OCI-LY7 (cell line): ENCODE measurements at regions not wholly inside any gene's neighbourhood (a gene's known extent, or its start where the extent isn't known, plus 50 kb on each side); places are given as distances from the start of the nearest gene placed in this dataset.

Experiments
- BruUV-seq: library from RNA; stranded (reverse); fragments of 400-500 nt; replicated peaks from 2 replicates; lab custom pipeline; 2021; lab: Mats Ljungman, UMichigan
- CTCF ChIA-PET: fragments of 300-600 bp; sonication (Branson Sonifier 250); formaldehyde crosslinking; loops from one replicate; lab custom pipeline; 2022; ENCODE audit warnings: antibody characterized with exemption; ENCODE audit not compliant: unreplicated experiment; lab: Charles Lee
- POLR2A ChIA-PET: fragments of 300-600 bp; sonication (Branson Sonifier 250); formaldehyde crosslinking; loops from one replicate; lab custom pipeline; 2022; ENCODE audit warnings: antibody characterized with exemption; lab: Charles Lee
- DNase-seq: peaks from one replicate; pipeline ENCODE4 v3.0.0-alpha.2; 2015; ENCODE audit warnings: low spot score
- H2AFZ ChIP-seq: fragments of 200-600 bp; sonication (generic), shearing (Covaris generic); 2 replicates; pipeline ENCODE4 v1.6.1; 2014; ENCODE audit warnings: mild to moderate bottlenecking, antibody characterized with exemption, low read length, moderate library complexity
- H3K27ac ChIP-seq: fragments of 200-600 bp; sonication (generic); 2 replicates; pipeline ENCODE4 v1.5.1; 2014; ENCODE audit warnings: mixed run types, low read depth, mild to moderate bottlenecking, moderate library complexity, low read length, inconsistent platforms; ENCODE audit not compliant: poor library complexity, severe bottlenecking
- H3K36me3 ChIP-seq: fragments of 200-600 bp; sonication (generic); 2 replicates; pipeline ENCODE4 v1.6.1; 2014; ENCODE audit warnings: mild to moderate bottlenecking, antibody characterized with exemption, low read length, moderate library complexity, mixed read lengths; ENCODE audit not compliant: insufficient read depth
- H3K4me1 ChIP-seq: fragments of 200-600 bp; sonication (generic); 2 replicates; pipeline ENCODE4 v1.5.1; 2014; ENCODE audit warnings: mild to moderate bottlenecking, low read length; ENCODE audit not compliant: insufficient read depth, poor library complexity, severe bottlenecking
- H3K4me2 ChIP-seq: fragments of 200-600 bp; sonication (generic); 2 replicates; pipeline ENCODE4 v1.6.1; 2014; ENCODE audit warnings: mild to moderate bottlenecking, low read length
- H3K4me3 ChIP-seq: fragments of 200-600 bp; sonication (generic); 2 replicates; pipeline ENCODE4 v1.5.1; 2014; ENCODE audit warnings: mild to moderate bottlenecking, low read depth, low read length; ENCODE audit not compliant: poor library complexity, severe bottlenecking
- H3K79me2 ChIP-seq: fragments of 200-600 bp; sonication (generic); 2 replicates; pipeline ENCODE4 v1.6.1; 2016; ENCODE audit warnings: low read depth, mild to moderate bottlenecking, low read length, moderate library complexity, mixed read lengths; ENCODE audit not compliant: insufficient read depth
- H3K9me2 ChIP-seq: fragments of 200-600 bp; sonication (generic); 2 replicates; pipeline ENCODE4 v1.6.1; 2016; ENCODE audit warnings: mild to moderate bottlenecking, low read length, mixed read lengths; ENCODE audit not compliant: insufficient read depth
- H3K9me3 ChIP-seq: fragments of 200-600 bp; sonication (generic); 2 replicates; pipeline ENCODE4 v1.6.1; 2014; ENCODE audit warnings: mild to moderate bottlenecking, mixed run types, low read length, mixed read lengths
- H4K20me1 ChIP-seq: fragments of 200-600 bp; sonication (generic); 2 replicates; pipeline ENCODE4 v1.6.1; 2014; ENCODE audit warnings: mild to moderate bottlenecking, antibody characterized with exemption, low read length, moderate library complexity, mixed read lengths; ENCODE audit not compliant: insufficient read depth
- CTCF ChIP-seq: fragments of 200-600 bp; sonication (generic); conservative IDR thresholded peaks from 2 replicates; pipeline ENCODE4 v1.5.1; 2014; ENCODE audit warnings: mild to moderate bottlenecking, antibody characterized with exemption, low read length, moderate library complexity, mixed read lengths
- EZH2phosphoT487 ChIP-seq: fragments of 200-600 bp; sonication (generic); IDR thresholded peaks from 2 replicates; pipeline ENCODE4 v1.6.1; 2018; ENCODE audit warnings: low read depth, borderline replicate concordance, mild to moderate bottlenecking, mixed run types, antibody characterized with exemption, low read length, moderate library complexity, mixed read lengths
- intact Hi-C: fragments of 100-400 bp; cut with micrococcal nuclease; formaldehyde crosslinking; loops from one replicate; pipeline ENCODE4 v1.10.0; 2022; ENCODE audit not compliant: unreplicated experiment

- no peaks in the 10 kb centered on the region for H3K9me2 ChIP-seq
- no peak overlapping the region for H2AFZ ChIP-seq
- no peak overlapping the region for H3K4me2 ChIP-seq
- no peak for DNase-seq
- no peaks in the 10 kb centered on the region for H3K9me3 ChIP-seq
- intact Hi-C loops: no loop called here
- POLR2A ChIA-PET: interaction anchor here (0.6 to 1.4 kb wide), 4 partner anchors 10 to 39 kb away, joined by 3 to 4 read pairs (median 4); no protein-coding TSS in a partner anchor
- no peaks in the 10 kb centered on the region for H3K79me2 ChIP-seq
- H3K4me3 ChIP-seq: no peak overlapping the region
- no peak for TF ChIP-seq CTCF
- no peak for TF ChIP-seq EZH2phosphoT487
- no TSS peak for BruUV-seq
- CTCF ChIA-PET: no interaction called here
- no peak overlapping the region for H3K27ac ChIP-seq
- H3K36me3 ChIP-seq: no peaks in the 10 kb centered on the region
- no peaks in the 10 kb centered on the region for H3K4me1 ChIP-seq
- H4K20me1 ChIP-seq: no peaks in the 10 kb centered on the region
Observed at GRCh38 chr3:193929921-193930646, 205.9 kb upstream of the HES1 start.

GRCh38 chr3:193932136-193932535 is 203.8 kb upstream of the HES1 start:
- no peak for TF ChIP-seq CTCF
- no peak for TF ChIP-seq EZH2phosphoT487
- CTCF ChIA-PET: no interaction called here
- Histone ChIP-seq H4K20me1 (no peaks in the 10 kb centered on the region), H3K9me2 (no peaks in the 10 kb centered on the region), H2AFZ (no peak overlapping the region), H3K9me3 (no peaks in the 10 kb centered on the region), H3K4me3 (no peak overlapping the region), H3K36me3 (no peaks in the 10 kb centered on the region), H3K4me1 (no peaks in the 10 kb centered on the region), H3K79me2 (no peaks in the 10 kb centered on the region), H3K27ac (no peak overlapping the region), H3K4me2 (no peak overlapping the region)
- POLR2A ChIA-PET: no interaction called here
- no peak for DNase-seq
- BruUV-seq: no TSS peak
- intact Hi-C loops: no loop called here

- CTCF ChIA-PET: no interaction called here
- no peaks in the 10 kb centered on the region for H3K9me3 ChIP-seq
- H3K36me3 ChIP-seq: no peaks in the 10 kb centered on the region
- POLR2A ChIA-PET: no interaction called here
- H3K4me1 ChIP-seq: no peaks in the 10 kb centered on the region
- H3K27ac ChIP-seq: no peak overlapping the region
- DNase-seq: no peak
- no peak overlapping the region for H2AFZ ChIP-seq
- TF ChIP-seq EZH2phosphoT487 (no peak), CTCF (no peak)
- intact Hi-C loops: no loop called here
- H4K20me1 ChIP-seq: no peaks in the 10 kb centered on the region
- no peaks in the 10 kb centered on the region for H3K79me2 ChIP-seq
- H3K9me2 ChIP-seq: no peaks in the 10 kb centered on the region
- BruUV-seq: no TSS peak
- no peak overlapping the region for H3K4me2 ChIP-seq
- H3K4me3 ChIP-seq: no peak overlapping the region
Observed at GRCh38 chr3:193932576-193932975, 203.4 kb upstream of the HES1 start.
